Lower leg skin (tissue), 3 donors: ENCODE measurements at regions not wholly inside any gene's neighbourhood (a gene's known extent, or its start where the extent isn't known, plus 50 kb on each side); places are given as distances from the start of the nearest gene placed in this dataset.

Experiments used
- CTCF ChIP-seq, 3 donors: fragments of 450-650 bp; IDR thresholded peaks; one replicate each; pipeline ENCODE4 v1.5.1; 2016; ENCODE audit warnings: antibody characterized with exemption in 3 of 3, mild to moderate bottlenecking in 3 of 3, moderate library complexity in 2 of 3
- POLR2A ChIP-seq, 2 donors: fragments of 450-650 bp; IDR thresholded peaks; one replicate each; pipeline ENCODE4 v1.6.1; 2016 to 2017; ENCODE audit warnings: antibody characterized with exemption in 2 of 2, mild to moderate bottlenecking in 1 of 2, moderate library complexity in 1 of 2

GRCh38 chr4:3873408-3874027 is 107.3 kb downstream of the ADRA2C start:
- TF ChIP-seq POLR2A (IDR thresholded peaks at IDR 0.05) (no peak), CTCF (IDR thresholded peaks at IDR 0.05) (no peak)
